ENCODE measurements at regions not wholly inside any gene's neighbourhood (a gene's known extent, or its start where the extent isn't known, plus 50 kb on each side); places are given as distances from the start of the nearest gene placed in this dataset.

DNA sequence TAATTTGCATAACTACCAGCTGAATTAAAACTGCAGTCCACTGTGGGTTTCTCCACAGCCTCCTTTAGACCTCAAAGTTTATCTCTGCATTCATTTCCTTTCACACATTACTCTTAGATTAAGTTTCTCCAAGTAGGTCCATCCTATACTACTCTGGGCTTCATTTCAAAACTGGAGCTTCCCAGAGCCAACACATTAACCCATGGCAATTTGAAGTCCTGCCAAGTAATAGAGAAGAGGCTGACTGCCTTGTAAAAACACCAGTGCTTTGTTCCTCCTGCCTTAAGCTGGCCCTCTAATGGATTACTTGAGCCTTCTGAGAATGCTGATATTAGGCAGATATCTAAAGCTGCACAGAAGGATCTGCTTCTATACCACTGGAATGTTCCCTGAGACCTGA lies 997.2 kb upstream of the SLIT2 start:
- ATAC-seq: no peak
- TF ChIP-seq PPARA (CRISPR knock-in tag; IDR thresholded peaks at IDR 0.05; ENCODE audit: borderline replicate concordance) (no peak), CSDC2 (CRISPR knock-in tag; IDR thresholded peaks at IDR 0.05) (no peak), OSR1 (CRISPR knock-in tag; IDR thresholded peaks at IDR 0.05) (no peak), ZFP3 (CRISPR knock-in tag; IDR thresholded peaks at IDR 0.05) (no peak), ISL1 (CRISPR knock-in tag; IDR thresholded peaks at IDR 0.05) (no peak), TOX (CRISPR knock-in tag; IDR thresholded peaks at IDR 0.05; ENCODE audit: borderline replicate concordance) (no peak), ESRRG (CRISPR knock-in tag; IDR thresholded peaks at IDR 0.05) (no peak), ARNTL (CRISPR knock-in tag; IDR thresholded peaks at IDR 0.05; ENCODE audit: borderline replicate concordance, low read depth) (no peak), ZNF8 (CRISPR knock-in tag; IDR thresholded peaks at IDR 0.05) (no peak), RARB (CRISPR knock-in tag; IDR thresholded peaks at IDR 0.05) (no peak), GLIS3 (CRISPR knock-in tag; IDR thresholded peaks at IDR 0.05) (no peak), ZNF70 (CRISPR knock-in tag; IDR thresholded peaks at IDR 0.05) (no peak)
- TF ChIP-seq, protein P1, sequence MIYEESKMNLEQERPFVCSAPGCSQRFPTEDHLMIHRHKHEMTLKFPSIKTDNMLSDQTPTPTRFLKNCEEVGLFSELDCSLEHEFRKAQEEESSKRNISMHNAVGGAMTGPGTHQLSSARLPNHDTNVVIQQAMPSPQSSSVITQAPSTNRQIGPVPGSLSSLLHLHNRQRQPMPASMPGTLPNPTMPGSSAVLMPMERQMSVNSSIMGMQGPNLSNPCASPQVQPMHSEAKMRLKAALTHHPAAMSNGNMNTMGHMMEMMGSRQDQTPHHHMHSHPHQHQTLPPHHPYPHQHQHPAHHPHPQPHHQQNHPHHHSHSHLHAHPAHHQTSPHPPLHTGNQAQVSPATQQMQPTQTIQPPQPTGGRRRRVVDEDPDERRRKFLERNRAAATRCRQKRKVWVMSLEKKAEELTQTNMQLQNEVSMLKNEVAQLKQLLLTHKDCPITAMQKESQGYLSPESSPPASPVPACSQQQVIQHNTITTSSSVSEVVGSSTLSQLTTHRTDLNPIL (CRISPR knock-in tag; IDR thresholded peaks at IDR 0.05; ENCODE audit: low read depth): no peak
- TF ChIP-seq, protein P2, sequence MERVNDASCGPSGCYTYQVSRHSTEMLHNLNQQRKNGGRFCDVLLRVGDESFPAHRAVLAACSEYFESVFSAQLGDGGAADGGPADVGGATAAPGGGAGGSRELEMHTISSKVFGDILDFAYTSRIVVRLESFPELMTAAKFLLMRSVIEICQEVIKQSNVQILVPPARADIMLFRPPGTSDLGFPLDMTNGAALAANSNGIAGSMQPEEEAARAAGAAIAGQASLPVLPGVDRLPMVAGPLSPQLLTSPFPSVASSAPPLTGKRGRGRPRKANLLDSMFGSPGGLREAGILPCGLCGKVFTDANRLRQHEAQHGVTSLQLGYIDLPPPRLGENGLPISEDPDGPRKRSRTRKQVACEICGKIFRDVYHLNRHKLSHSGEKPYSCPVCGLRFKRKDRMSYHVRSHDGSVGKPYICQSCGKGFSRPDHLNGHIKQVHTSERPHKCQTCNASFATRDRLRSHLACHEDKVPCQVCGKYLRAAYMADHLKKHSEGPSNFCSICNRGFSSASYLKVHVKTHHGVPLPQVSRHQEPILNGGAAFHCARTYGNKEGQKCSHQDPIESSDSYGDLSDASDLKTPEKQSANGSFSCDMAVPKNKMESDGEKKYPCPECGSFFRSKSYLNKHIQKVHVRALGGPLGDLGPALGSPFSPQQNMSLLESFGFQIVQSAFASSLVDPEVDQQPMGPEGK (CRISPR knock-in tag; IDR thresholded peaks at IDR 0.05; ENCODE audit: borderline replicate concordance): no peak
- TF ChIP-seq, protein P3, sequence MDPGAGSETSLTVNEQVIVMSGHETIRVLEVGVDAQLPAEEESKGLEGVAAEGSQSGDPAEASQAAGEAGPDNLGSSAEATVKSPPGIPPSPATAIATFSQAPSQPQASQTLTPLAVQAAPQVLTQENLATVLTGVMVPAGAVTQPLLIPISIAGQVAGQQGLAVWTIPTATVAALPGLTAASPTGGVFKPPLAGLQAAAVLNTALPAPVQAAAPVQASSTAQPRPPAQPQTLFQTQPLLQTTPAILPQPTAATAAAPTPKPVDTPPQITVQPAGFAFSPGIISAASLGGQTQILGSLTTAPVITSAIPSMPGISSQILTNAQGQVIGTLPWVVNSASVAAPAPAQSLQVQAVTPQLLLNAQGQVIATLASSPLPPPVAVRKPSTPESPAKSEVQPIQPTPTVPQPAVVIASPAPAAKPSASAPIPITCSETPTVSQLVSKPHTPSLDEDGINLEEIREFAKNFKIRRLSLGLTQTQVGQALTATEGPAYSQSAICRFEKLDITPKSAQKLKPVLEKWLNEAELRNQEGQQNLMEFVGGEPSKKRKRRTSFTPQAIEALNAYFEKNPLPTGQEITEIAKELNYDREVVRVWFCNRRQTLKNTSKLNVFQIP (CRISPR knock-in tag; IDR thresholded peaks at IDR 0.05; ENCODE audit: borderline replicate concordance, low read depth): no peak
- TF ChIP-seq, protein P4, sequence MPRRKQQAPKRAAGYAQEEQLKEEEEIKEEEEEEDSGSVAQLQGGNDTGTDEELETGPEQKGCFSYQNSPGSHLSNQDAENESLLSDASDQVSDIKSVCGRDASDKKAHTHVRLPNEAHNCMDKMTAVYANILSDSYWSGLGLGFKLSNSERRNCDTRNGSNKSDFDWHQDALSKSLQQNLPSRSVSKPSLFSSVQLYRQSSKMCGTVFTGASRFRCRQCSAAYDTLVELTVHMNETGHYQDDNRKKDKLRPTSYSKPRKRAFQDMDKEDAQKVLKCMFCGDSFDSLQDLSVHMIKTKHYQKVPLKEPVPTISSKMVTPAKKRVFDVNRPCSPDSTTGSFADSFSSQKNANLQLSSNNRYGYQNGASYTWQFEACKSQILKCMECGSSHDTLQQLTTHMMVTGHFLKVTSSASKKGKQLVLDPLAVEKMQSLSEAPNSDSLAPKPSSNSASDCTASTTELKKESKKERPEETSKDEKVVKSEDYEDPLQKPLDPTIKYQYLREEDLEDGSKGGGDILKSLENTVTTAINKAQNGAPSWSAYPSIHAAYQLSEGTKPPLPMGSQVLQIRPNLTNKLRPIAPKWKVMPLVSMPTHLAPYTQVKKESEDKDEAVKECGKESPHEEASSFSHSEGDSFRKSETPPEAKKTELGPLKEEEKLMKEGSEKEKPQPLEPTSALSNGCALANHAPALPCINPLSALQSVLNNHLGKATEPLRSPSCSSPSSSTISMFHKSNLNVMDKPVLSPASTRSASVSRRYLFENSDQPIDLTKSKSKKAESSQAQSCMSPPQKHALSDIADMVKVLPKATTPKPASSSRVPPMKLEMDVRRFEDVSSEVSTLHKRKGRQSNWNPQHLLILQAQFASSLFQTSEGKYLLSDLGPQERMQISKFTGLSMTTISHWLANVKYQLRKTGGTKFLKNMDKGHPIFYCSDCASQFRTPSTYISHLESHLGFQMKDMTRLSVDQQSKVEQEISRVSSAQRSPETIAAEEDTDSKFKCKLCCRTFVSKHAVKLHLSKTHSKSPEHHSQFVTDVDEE (CRISPR knock-in tag; IDR thresholded peaks at IDR 0.05): no peak

DNA sequence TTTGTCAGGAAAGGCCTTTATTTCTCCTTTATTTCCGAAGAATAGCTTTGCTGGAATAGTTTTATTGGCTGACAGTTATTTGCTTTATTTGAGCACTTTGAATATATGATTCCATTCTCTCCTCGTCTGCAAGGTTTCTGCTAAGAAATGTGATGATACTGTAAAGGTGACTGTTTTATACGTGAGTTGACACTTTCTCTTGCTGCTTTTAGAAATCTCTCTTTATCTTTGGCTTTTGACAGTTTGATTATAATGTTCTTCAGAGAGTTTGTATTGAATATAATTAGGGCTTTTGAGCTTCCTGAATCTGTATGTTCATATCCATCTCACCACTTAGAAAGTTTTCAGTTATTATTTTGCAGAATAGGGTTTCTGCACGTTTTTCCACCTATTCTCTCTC lies 1003.7 kb upstream of the SLIT2 start:
- no peak for TF ChIP-seq ARNTL (CRISPR knock-in tag; IDR thresholded peaks at IDR 0.05; ENCODE audit: borderline replicate concordance, low read depth)
- TF ChIP-seq RARB (CRISPR knock-in tag; IDR thresholded peaks at IDR 0.05): no peak
- no peak for TF ChIP-seq ISL1 (CRISPR knock-in tag; IDR thresholded peaks at IDR 0.05)
- TF ChIP-seq OSR1 (CRISPR knock-in tag; IDR thresholded peaks at IDR 0.05): no peak
- no peak for TF ChIP-seq SNAI2 (CRISPR knock-in tag; IDR thresholded peaks at IDR 0.05)
- TF ChIP-seq, protein P1 (CRISPR knock-in tag; IDR thresholded peaks at IDR 0.05; ENCODE audit: low read depth): no peak
- TF ChIP-seq GLIS3 (CRISPR knock-in tag; IDR thresholded peaks at IDR 0.05): no peak
- TF ChIP-seq, protein P4 (CRISPR knock-in tag; IDR thresholded peaks at IDR 0.05): no peak
- TF ChIP-seq, protein P3 (CRISPR knock-in tag; IDR thresholded peaks at IDR 0.05; ENCODE audit: borderline replicate concordance, low read depth): no peak
- TF ChIP-seq PPARA (CRISPR knock-in tag; IDR thresholded peaks at IDR 0.05; ENCODE audit: borderline replicate concordance): no peak
- no peak for TF ChIP-seq ZNF8 (CRISPR knock-in tag; IDR thresholded peaks at IDR 0.05)
- no peak for TF ChIP-seq CSDC2 (CRISPR knock-in tag; IDR thresholded peaks at IDR 0.05)
- no peak for TF ChIP-seq ZNF70 (CRISPR knock-in tag; IDR thresholded peaks at IDR 0.05)
- no peak for TF ChIP-seq BACH2 (CRISPR knock-in tag; IDR thresholded peaks at IDR 0.05; ENCODE audit: borderline replicate concordance)
- ATAC-seq: no peak

Data from SK-N-SH treated with all-trans-retinoic acid at 6 μM for 48 hours (cell line).